Body of pancreas (tissue), 4 donors: ENCODE measurements at regions not wholly inside any gene's neighbourhood (a gene's known extent, or its start where the extent isn't known, plus 50 kb on each side); places are given as distances from the start of the nearest gene placed in this dataset.

Source experiments
- POLR2A ChIP-seq, 3 donors: fragments of 450-650 bp; IDR thresholded peaks; one replicate each; pipeline ENCODE4 v1.6.1; 2016; ENCODE audit warnings: antibody characterized with exemption in 3 of 3, mild to moderate bottlenecking in 2 of 3
- TF ChIP-seq, protein P1 (sequence below), 7 experiments: fragments of 450-650 bp in 4 of 7; fragments of 200-600 bp in 3 of 7; sonication (generic) in 3 of 7; IDR thresholded peaks; one replicate each; pipeline ENCODE4 v1.5.1; 2016 to 2019; ENCODE audit warnings: antibody characterized with exemption in 7 of 7

DNA sequence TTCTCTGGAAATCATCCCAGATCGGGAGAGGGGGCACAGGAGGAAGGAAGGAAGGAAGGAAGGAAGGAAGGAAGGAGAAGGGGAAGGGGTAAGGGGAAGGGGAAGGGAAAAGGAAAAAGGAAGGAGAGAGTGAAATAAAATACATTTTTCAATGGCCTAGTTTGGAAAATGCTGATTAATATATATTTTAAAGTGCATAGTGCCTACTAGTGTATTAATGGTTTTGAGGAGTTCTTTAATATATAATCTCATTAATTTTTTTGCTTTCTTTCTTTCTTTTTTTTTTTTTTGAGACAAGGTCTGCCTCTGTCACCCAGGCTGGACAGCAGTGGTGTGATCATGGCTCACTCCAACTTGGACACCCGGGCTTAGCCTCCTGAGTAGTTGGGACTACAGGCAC lies 107.8 kb upstream of the FOLH1 start:
- TF ChIP-seq, protein P1, sequence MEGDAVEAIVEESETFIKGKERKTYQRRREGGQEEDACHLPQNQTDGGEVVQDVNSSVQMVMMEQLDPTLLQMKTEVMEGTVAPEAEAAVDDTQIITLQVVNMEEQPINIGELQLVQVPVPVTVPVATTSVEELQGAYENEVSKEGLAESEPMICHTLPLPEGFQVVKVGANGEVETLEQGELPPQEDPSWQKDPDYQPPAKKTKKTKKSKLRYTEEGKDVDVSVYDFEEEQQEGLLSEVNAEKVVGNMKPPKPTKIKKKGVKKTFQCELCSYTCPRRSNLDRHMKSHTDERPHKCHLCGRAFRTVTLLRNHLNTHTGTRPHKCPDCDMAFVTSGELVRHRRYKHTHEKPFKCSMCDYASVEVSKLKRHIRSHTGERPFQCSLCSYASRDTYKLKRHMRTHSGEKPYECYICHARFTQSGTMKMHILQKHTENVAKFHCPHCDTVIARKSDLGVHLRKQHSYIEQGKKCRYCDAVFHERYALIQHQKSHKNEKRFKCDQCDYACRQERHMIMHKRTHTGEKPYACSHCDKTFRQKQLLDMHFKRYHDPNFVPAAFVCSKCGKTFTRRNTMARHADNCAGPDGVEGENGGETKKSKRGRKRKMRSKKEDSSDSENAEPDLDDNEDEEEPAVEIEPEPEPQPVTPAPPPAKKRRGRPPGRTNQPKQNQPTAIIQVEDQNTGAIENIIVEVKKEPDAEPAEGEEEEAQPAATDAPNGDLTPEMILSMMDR (IDR thresholded peaks at IDR 0.05) = no peak
- no peak for TF ChIP-seq POLR2A (IDR thresholded peaks at IDR 0.05)
